DMS79 treated with DMSO at 0.1 percent for 48 hours (cell line): ENCODE measurements at regions not wholly inside any gene's neighbourhood (a gene's known extent, or its start where the extent isn't known, plus 50 kb on each side); places are given as distances from the start of the nearest gene placed in this dataset.
A peak's percentile ranks its signal among the peaks of the same experiment; 100 is the strongest.

Experiments
- DNase-seq: peaks from one replicate; lab custom pipeline; 2025; lab: John Stamatoyannopoulos, UW

GRCh38 chr7:25314731-25315267 lies 86.5 kb upstream of the NPVF start:
- no peak for DNase-seq

- no peak for DNase-seq
Measured at GRCh38 chr7:25316366-25316765, 88.1 kb upstream of the NPVF start.

- DNase-seq, result no peak
Measured at GRCh38 chr7:25318047-25318446, 89.8 kb upstream of the NPVF start.

- no peak for DNase-seq
Measured at GRCh38 chr7:25319707-25320106, 91.4 kb upstream of the NPVF start.

GRCh38 chr7:25320791-25321190 lies 92.5 kb upstream of the NPVF start:
- DNase-seq, result no peak

- no peak for DNase-seq
Measured at GRCh38 chr7:25321424-25321823, 93.1 kb upstream of the NPVF start.

- DNase-seq, result no peak
Measured at GRCh38 chr7:25322473-25322872, 94.2 kb upstream of the NPVF start.

GRCh38 chr7:25325186-25325757 lies 97.0 kb upstream of the NPVF start:
- no peak for DNase-seq

- DNase-seq, result no peak
Measured at GRCh38 chr7:25326501-25327156, 98.3 kb upstream of the NPVF start.

GRCh38 chr7:25329815-25330214 lies 101.5 kb upstream of the NPVF start:
- DNase-seq, result peak; percentile 24

GRCh38 chr7:25333296-25333928 lies 105.1 kb upstream of the NPVF start:
- DNase-seq, result no peak

- no peak for DNase-seq
Measured at GRCh38 chr7:25347360-25348066, 119.2 kb upstream of the NPVF start.

GRCh38 chr7:25348104-25348503 lies 119.8 kb upstream of the NPVF start:
- DNase-seq, result no peak

- no peak for DNase-seq
Measured at GRCh38 chr7:25349283-25350017, 121.2 kb upstream of the NPVF start.

- no peak for DNase-seq
Measured at GRCh38 chr7:25350041-25350440, 121.8 kb upstream of the NPVF start.

- no peak for DNase-seq
Measured at GRCh38 chr7:25351761-25352160, 123.5 kb upstream of the NPVF start.

- no peak for DNase-seq
Measured at GRCh38 chr7:25353196-25353595, 124.9 kb upstream of the NPVF start.

- no peak for DNase-seq
Measured at GRCh38 chr7:25353732-25354131, 125.4 kb upstream of the NPVF start.

GRCh38 chr7:25356534-25357151 lies 128.4 kb upstream of the NPVF start:
- DNase-seq, result no peak

- DNase-seq, result no peak
Measured at GRCh38 chr7:25358926-25359325, 130.6 kb upstream of the NPVF start.

- DNase-seq, result peak; percentile 67
Measured at GRCh38 chr7:25359471-25360059, 131.3 kb upstream of the NPVF start.
